ENCODE measurements at regions not wholly inside any gene's neighbourhood (a gene's known extent, or its start where the extent isn't known, plus 50 kb on each side); places are given as distances from the start of the nearest gene placed in this dataset.

GRCh38 chr5:117103703-117104102, 529.1 kb upstream of the SEMA6A start:
- no peak overlapping the region for H3K4me3 ChIP-seq (replicated peaks in 1 of 2; ENCODE audit: low read depth in 2 of 2, low read length in 2 of 2)
- TF ChIP-seq, protein P1, sequence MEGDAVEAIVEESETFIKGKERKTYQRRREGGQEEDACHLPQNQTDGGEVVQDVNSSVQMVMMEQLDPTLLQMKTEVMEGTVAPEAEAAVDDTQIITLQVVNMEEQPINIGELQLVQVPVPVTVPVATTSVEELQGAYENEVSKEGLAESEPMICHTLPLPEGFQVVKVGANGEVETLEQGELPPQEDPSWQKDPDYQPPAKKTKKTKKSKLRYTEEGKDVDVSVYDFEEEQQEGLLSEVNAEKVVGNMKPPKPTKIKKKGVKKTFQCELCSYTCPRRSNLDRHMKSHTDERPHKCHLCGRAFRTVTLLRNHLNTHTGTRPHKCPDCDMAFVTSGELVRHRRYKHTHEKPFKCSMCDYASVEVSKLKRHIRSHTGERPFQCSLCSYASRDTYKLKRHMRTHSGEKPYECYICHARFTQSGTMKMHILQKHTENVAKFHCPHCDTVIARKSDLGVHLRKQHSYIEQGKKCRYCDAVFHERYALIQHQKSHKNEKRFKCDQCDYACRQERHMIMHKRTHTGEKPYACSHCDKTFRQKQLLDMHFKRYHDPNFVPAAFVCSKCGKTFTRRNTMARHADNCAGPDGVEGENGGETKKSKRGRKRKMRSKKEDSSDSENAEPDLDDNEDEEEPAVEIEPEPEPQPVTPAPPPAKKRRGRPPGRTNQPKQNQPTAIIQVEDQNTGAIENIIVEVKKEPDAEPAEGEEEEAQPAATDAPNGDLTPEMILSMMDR (IDR thresholded peaks at IDR 0.05; ENCODE audit: low read depth, low read length), result no peak
- no peak for DNase-seq (ENCODE audit: low read depth in 2 of 2)

- H3K4me3 ChIP-seq (replicated peaks in 1 of 2; ENCODE audit: low read depth in 2 of 2, low read length in 2 of 2), result no peak overlapping the region
- no peak for DNase-seq (ENCODE audit: low read depth in 2 of 2)
Observed at GRCh38 chr5:117102591-117102990, 528.0 kb upstream of the SEMA6A start.

GRCh38 chr5:117100176-117100575, 525.6 kb upstream of the SEMA6A start:
- H3K4me3 ChIP-seq (replicated peaks in 1 of 2; ENCODE audit: low read depth in 2 of 2, low read length in 2 of 2), result no peak overlapping the region
- DNase-seq (ENCODE audit: low read depth in 2 of 2), result no peak
- TF ChIP-seq, protein P1 (IDR thresholded peaks at IDR 0.05; ENCODE audit: low read depth, low read length), result no peak

More at GRCh38 chr5:117102591-117102990, 528.0 kb upstream of the SEMA6A start:
- TF ChIP-seq, protein P1 (IDR thresholded peaks at IDR 0.05; ENCODE audit: low read depth, low read length), result no peak

GRCh38 chr5:117098094-117098493, 523.5 kb upstream of the SEMA6A start:
- no peak overlapping the region for H3K4me3 ChIP-seq (replicated peaks in 1 of 2; ENCODE audit: low read depth in 2 of 2, low read length in 2 of 2)
- TF ChIP-seq, protein P1 (IDR thresholded peaks at IDR 0.05; ENCODE audit: low read depth, low read length), result no peak
- no peak for DNase-seq (ENCODE audit: low read depth in 2 of 2)

DNA sequence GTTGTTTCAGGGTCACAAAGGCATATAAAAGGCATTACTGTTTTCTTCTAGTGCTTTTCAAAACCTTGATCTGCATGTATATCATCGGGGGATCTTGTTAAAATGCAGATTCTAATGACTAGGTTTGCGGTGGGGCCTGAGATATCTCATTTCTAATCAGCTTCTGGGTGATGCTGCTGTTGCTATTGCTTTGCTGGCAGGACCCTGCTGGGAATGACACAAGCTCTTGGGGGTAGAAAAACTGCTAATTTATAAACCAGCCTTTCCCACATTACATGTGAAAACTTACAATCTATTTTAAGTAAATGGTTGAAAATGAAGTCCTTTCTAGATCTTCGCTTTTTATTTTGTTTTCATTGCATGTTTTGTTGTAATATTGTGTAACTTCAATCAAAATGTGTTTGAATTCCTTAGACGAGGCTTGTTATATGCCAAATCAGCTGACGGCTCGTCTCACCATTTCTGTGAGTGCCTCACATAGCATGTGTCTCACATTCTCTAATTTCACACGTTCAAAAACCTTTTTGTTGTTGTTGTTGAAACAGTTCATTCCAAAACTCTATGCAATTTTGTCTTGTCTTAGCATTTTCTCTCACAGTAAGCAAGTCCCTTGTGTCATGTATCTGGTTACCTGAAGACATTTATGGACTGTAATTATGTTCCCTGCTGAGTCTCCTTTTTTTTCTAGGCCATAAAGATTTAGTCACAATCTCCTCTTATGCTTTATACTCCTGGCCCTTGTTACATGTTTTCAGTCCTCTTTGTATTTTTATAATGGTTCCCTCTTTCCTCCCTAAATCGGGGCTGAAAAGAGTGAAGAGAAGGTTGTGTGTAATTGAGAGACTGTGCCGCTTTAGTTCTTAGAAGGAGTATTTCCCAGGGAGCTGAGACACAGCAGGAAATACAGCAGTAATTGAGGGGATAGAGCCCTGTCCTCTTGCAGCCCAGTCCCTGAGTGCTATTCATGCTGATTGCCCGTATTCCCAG, 521.0 kb upstream of the SEMA6A start:
- TF ChIP-seq, protein P1 (IDR thresholded peaks at IDR 0.05; ENCODE audit: low read depth, low read length), result no peak
- DNase-seq (ENCODE audit: low read depth in 2 of 2), result no peak

DNA sequence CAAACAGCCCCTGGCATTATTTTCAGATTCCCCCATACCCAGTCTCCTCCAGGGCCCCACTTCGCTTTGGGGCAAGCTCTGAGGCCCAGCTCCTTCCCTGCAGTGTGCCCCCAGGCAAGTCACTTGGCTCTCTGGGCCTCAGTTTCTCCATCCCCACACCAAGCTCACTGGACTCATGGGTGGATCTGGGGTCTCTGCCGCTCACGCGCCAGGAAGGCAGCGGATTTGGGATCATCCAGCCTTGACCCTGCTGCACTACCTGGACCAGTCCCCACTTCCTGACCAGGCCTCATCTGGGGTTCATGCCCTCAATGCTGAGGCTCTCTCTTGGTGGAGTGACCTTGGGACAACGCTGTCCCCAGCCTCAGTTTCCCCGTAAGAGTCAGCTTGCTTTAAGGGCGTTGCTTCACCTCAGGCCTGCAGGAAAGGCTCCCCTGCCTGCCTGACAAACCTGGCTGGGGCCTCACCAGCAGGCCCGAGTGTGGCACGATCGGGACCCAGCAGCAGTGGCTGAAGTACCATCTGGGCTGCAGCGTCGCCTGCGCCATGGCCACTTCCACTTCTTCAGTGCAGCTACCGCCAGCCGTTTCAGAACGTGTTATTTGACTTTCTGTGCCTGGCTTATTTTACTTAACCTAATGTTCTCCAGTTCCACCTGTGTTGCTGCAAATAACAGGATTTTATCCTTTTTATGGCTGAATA, 519.6 kb upstream of the SEMA6A start:
- TF ChIP-seq, protein P1 (IDR thresholded peaks at IDR 0.05; ENCODE audit: low read depth, low read length), result no peak
- no peak for DNase-seq (ENCODE audit: low read depth in 2 of 2)
- H3K4me3 ChIP-seq (replicated peaks in 1 of 2; ENCODE audit: low read depth in 2 of 2, low read length in 2 of 2), result no peak overlapping the region

More for the DNA sequence above, 521.0 kb upstream of the SEMA6A start:
- no peak overlapping the region for H3K4me3 ChIP-seq (replicated peaks in 1 of 2; ENCODE audit: low read depth in 2 of 2, low read length in 2 of 2)
